NOMO-1 (cell line): ENCODE measurements at regions not wholly inside any gene's neighbourhood (a gene's known extent, or its start where the extent isn't known, plus 50 kb on each side); places are given as distances from the start of the nearest gene placed in this dataset.

ENCODE experiments used
- DNase-seq, 2 experiments: peaks; one replicate each; lab custom pipeline; 2025; ENCODE audit not compliant: unreplicated experiment in 2 of 2; lab: John Stamatoyannopoulos, UW

- no peak for DNase-seq
Measured at GRCh38 chrX:147827070-147827469, 84.6 kb upstream of the FMR1 start.

DNA sequence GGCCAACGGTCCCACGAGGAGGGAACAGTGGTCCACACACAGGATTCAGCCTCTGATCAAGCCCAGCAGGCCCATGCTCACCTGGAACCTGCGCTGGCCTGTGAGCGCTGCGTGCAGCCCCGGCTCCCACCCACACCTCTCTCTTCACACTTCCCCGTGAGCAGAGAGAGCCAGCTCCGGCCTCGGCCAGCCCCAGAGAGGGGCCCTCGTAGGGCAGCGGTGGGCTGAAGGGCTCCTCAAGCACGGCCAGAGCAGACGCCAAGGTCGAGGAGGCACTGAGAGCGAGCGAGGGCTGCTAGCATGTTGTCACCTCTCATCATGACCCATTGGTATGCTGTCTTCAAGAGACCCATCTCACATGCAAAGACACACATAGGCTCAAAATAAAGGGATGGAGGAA lies 83.0 kb upstream of the FMR1 start:
- DNase-seq, result no peak

GRCh38 chrX:147832707-147833348 lies 78.9 kb upstream of the FMR1 start:
- DNase-seq, result no peak

GRCh38 chrX:147838465-147839131 lies 73.1 kb upstream of the FMR1 start:
- peak in 1 of 2 experiments; percentile 6 for DNase-seq

DNA sequence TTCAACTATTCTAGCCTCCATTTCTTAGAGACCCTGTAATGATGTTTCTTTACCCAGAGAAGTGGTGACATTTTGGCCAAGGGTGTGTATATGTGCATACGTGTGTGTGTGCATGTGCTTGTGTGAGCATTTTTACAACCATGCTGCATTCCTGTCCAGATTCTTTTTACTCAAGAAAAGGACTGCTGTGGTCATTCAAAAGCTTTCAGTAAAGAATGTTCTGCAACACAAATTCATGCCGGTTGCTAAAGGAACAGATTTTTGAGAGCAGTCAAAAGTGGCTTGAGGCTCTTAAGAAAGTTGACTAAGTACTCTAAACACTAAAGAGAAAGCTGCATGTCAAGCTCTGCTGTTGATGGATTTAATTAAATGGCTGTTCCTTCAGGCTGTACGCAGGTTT lies 65.0 kb upstream of the FMR1 start:
- DNase-seq, result no peak

GRCh38 chrX:147847999-147848398 lies 63.7 kb upstream of the FMR1 start:
- no peak for DNase-seq

DNA sequence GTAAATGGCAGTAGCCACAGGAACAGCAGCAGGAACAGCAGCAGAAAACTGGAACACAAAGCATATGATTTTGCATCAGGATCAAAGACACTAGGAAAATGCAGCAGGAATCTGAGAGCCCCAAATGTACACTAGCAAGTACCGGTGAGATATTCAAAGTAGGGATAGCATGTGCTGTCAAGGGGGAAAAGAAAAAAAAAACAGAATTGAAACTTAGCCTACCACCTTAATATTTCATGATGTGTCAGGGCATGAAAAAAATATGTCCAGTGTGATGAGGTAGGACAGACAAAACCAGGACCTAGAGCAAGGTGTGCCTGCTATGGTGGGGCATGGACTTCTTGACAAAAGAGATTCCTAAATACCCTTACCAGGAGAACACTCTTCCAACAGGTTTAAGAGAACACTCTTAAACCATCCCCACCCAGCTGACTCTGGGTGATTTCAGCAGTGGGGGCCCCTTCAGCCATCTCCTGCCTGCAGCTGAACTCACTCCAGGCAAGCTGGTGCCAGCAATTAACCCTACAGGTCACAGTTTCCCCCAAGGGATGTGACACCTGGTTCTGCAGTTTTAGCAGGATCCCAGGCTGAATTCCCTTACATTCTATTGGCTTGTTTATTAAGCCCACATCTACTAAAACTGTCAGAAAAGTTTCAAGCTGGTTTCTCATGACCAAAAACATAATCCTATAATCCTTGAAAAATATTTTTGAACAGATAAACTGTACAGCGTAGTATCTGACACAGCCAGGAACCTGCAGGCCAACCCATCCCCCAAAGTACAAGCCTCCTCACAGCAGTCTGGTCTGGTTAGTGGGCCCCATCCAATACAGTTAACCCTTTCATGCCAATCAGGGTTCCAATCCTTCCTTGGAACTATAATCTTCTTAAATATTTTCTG lies 62.9 kb upstream of the FMR1 start:
- no peak for DNase-seq

DNA sequence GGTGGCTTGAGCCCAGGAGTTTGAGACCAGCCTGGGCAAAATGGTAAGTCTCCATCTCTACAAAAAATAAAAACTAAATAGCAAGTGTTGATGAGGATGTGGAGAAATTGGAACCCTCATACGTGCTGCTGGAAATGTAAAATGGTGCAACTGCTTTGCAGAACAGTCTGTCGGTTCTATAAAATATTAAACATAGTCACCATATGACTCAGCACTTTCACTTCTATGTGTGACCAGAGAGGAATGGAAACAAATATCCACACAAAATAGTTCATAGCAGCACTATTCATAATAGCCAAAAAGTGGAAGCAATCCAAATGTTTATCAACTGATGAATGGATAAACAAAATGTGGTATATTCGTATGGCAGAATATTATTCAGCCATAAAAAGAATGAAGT lies 60.8 kb upstream of the FMR1 start:
- DNase-seq, result peak in 1 of 2 experiments; percentile 58

DNA sequence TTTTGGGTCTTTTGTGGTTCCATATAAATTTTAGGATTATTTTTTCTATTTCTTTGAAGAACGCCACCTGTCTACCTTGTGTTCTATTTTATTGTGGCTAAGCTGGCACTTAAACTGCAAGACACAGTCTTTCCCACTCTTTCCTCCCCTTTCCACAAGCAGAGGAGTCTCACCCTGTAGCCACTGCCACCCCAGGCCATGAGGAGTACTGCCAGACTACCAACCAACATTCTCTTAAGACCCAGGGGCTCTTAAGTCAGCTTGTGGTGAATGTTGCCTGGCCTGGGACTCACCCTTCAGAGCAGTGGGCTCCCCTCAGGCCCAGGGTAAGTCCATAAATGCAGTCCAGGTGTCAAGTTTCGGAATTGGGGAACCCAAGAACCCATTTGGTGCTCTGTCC lies 58.0 kb upstream of the FMR1 start:
- DNase-seq, result no peak

DNA sequence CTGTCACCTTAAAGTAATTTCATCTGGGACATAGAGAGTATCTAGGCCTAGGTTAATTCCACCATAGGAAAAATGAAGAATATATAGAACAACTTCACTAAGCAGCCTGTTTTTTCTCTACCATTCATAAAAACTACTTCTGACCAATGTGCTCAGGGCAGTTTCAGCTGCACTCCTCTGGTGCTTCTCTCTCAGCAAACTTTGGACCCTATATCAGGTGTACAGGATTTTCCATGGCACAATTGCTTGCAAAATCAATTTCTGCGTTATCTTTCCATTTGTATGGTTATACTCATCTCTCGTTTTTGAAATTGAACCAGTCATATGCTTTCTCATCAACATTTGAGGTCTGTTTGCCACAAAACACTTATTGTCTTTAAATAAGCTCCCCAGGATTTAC lies 52.1 kb upstream of the FMR1 start:
- DNase-seq, result no peak
